ENCODE measurements at regions not wholly inside any gene's neighbourhood (a gene's known extent, or its start where the extent isn't known, plus 50 kb on each side); places are given as distances from the start of the nearest gene placed in this dataset.

- Mint-ChIP-seq H3K4me1 (no peaks in the 10 kb centered on the region), H3K36me3 (ENCODE audit: low read depth) (no peaks in the 10 kb centered on the region), H3K9me3 (no peaks in the 10 kb centered on the region), H3K27ac (no peak overlapping the region), H3K4me3 (no peak overlapping the region), H3K27me3 (ENCODE audit: insufficient read depth) (peaks cover 11% of the 10 kb centered on the region)
- WGBS, 2 experiments (ENCODE audit: insufficient coverage in 1 of 2, insufficient read length in 1 of 2): 78 to 94% methylated on average over 2 of the region's 2 CpGs
- Histone ChIP-seq H3K27ac (ENCODE audit: low read depth, low read length) (no peak overlapping the region), H3K4me3 (ENCODE audit: low read length) (no peak overlapping the region), H3K9me3 (ENCODE audit: control insufficient read depth, low read length) (no peaks in the 10 kb centered on the region), H3K9ac (ENCODE audit: extremely low read depth, low read length, poor library complexity, severe bottlenecking) (no peak overlapping the region), H3K27me3 (ENCODE audit: control insufficient read depth, insufficient read depth, low read length, poor library complexity, severe bottlenecking) (no peaks in the 10 kb centered on the region), H3K36me3 (ENCODE audit: control insufficient read depth, insufficient read depth, low read length) (no peaks in the 10 kb centered on the region), H3K4me1 (ENCODE audit: control insufficient read depth, insufficient read depth, low read length) (no peaks in the 10 kb centered on the region)
- DNase-seq: no peak
- no peak for TF ChIP-seq CTCF (conservative IDR thresholded peaks at IDR 0.05)
These were observed 225.2 kb downstream of the HAPSTR1 start for GRCh38 chr16:9316615-9317014.

- Histone ChIP-seq H3K27me3 (ENCODE audit: control insufficient read depth, insufficient read depth, low read length, poor library complexity, severe bottlenecking) (no peaks in the 10 kb centered on the region), H3K36me3 (ENCODE audit: control insufficient read depth, insufficient read depth, low read length) (no peaks in the 10 kb centered on the region), H3K27ac (ENCODE audit: low read depth, low read length) (no peak overlapping the region), H3K9me3 (ENCODE audit: control insufficient read depth, low read length) (no peaks in the 10 kb centered on the region), H3K9ac (ENCODE audit: extremely low read depth, low read length, poor library complexity, severe bottlenecking) (no peak overlapping the region), H3K4me3 (ENCODE audit: low read length) (no peak overlapping the region), H3K4me1 (ENCODE audit: control insufficient read depth, insufficient read depth, low read length) (no peaks in the 10 kb centered on the region)
- peaks cover 3% of the 10 kb centered on the region for H3K4me1 Mint-ChIP-seq
- H3K4me3 Mint-ChIP-seq: no peak overlapping the region
- peaks cover 8% of the 10 kb centered on the region for H3K27me3 Mint-ChIP-seq (ENCODE audit: insufficient read depth)
- WGBS, 2 experiments (ENCODE audit: insufficient coverage in 1 of 2, insufficient read length in 1 of 2): 90 to 100% methylated on average over 1 to 2 of the region's 2 CpGs
- no peak for DNase-seq
- H3K36me3 Mint-ChIP-seq (ENCODE audit: low read depth): no peaks in the 10 kb centered on the region
- no peak for TF ChIP-seq CTCF (conservative IDR thresholded peaks at IDR 0.05)
- H3K27ac Mint-ChIP-seq: no peak overlapping the region
- H3K9me3 Mint-ChIP-seq: no peaks in the 10 kb centered on the region
These were observed 227.3 kb downstream of the HAPSTR1 start for GRCh38 chr16:9318764-9319163.

GRCh38 chr16:9322769-9323168 lies 231.3 kb downstream of the HAPSTR1 start:
- Histone ChIP-seq H3K9me3 (ENCODE audit: control insufficient read depth, low read length) (no peaks in the 10 kb centered on the region), H3K27me3 (ENCODE audit: control insufficient read depth, insufficient read depth, low read length, poor library complexity, severe bottlenecking) (no peaks in the 10 kb centered on the region), H3K9ac (ENCODE audit: extremely low read depth, low read length, poor library complexity, severe bottlenecking) (no peak overlapping the region), H3K4me1 (ENCODE audit: control insufficient read depth, insufficient read depth, low read length) (no peaks in the 10 kb centered on the region), H3K4me3 (ENCODE audit: low read length) (no peak overlapping the region), H3K27ac (ENCODE audit: low read depth, low read length) (no peak overlapping the region), H3K36me3 (ENCODE audit: control insufficient read depth, insufficient read depth, low read length) (no peaks in the 10 kb centered on the region)
- H3K4me3 Mint-ChIP-seq: no peak overlapping the region
- H3K36me3 Mint-ChIP-seq (ENCODE audit: low read depth): no peaks in the 10 kb centered on the region
- H3K9me3 Mint-ChIP-seq: no peaks in the 10 kb centered on the region
- no peak for TF ChIP-seq CTCF (conservative IDR thresholded peaks at IDR 0.05)
- 60 to 72% methylated on average over 1 to 3 of the region's 3 CpGs for WGBS, 2 experiments (ENCODE audit: insufficient coverage in 1 of 2, insufficient read length in 1 of 2)
- H3K27ac Mint-ChIP-seq: no peak overlapping the region
- peaks cover 3% of the 10 kb centered on the region for H3K4me1 Mint-ChIP-seq
- no peaks in the 10 kb centered on the region for H3K27me3 Mint-ChIP-seq (ENCODE audit: insufficient read depth)
- DNase-seq: no peak
